MCF 10A (cell line): ENCODE measurements at regions not wholly inside any gene's neighbourhood (a gene's known extent, or its start where the extent isn't known, plus 50 kb on each side); places are given as distances from the start of the nearest gene placed in this dataset.

Experiments used
- BruUV-seq: library from RNA; stranded (reverse); fragments of 400-500 nt; replicated peaks from 2 replicates; lab custom pipeline; 2021; lab: Mats Ljungman, UMichigan
- CTCF ChIA-PET: fragments of 300-600 bp; sonication (Branson Sonifier 250); formaldehyde crosslinking; extraction: SDS; loops from one replicate; lab custom pipeline; 2021; ENCODE audit warnings: antibody characterized with exemption, inconsistent platforms; lab: Yijun Ruan, JAX
- POLR2A ChIA-PET: fragments of 300-600, 350-650 bp; sonication (Branson Sonifier 250); formaldehyde crosslinking; extraction: SDS; loops from one replicate; lab custom pipeline; 2020; ENCODE audit warnings: antibody characterized with exemption, inconsistent platforms; lab: Yijun Ruan, JAX
- DNase-seq: peaks from one replicate; pipeline ENCODE4 v3.0.0-alpha.2; 2018; ENCODE audit not compliant: unreplicated experiment
- H3K27ac Mint-ChIP-seq: one replicate; pipeline ENCODE4 v1.8.0; 2022; ENCODE audit warnings: mild to moderate bottlenecking, low read depth, mixed read lengths; ENCODE audit not compliant: unreplicated experiment
- H3K27me3 Mint-ChIP-seq: one replicate; pipeline ENCODE4 v1.8.0; 2022; ENCODE audit warnings: mixed read lengths; ENCODE audit not compliant: insufficient read depth, unreplicated experiment
- H3K36me3 Mint-ChIP-seq: one replicate; pipeline ENCODE4 v1.8.0; 2022; ENCODE audit warnings: mild to moderate bottlenecking, moderate library complexity, mixed read lengths; ENCODE audit not compliant: insufficient read depth, unreplicated experiment
- H3K4me1 Mint-ChIP-seq: one replicate; pipeline ENCODE4 v1.8.0; 2022; ENCODE audit warnings: mixed read lengths; ENCODE audit not compliant: insufficient read depth, unreplicated experiment
- H3K4me3 Mint-ChIP-seq: one replicate; pipeline ENCODE4 v1.8.0; 2022; ENCODE audit warnings: mild to moderate bottlenecking, moderate library complexity, mixed read lengths; ENCODE audit not compliant: unreplicated experiment
- H3K9me3 Mint-ChIP-seq: one replicate; pipeline ENCODE4 v1.8.0; 2022; ENCODE audit warnings: mixed read lengths; ENCODE audit not compliant: unreplicated experiment
- CTCF ChIP-seq: fragments of 200-600 bp; IDR thresholded peaks from one replicate; pipeline ENCODE4 v1.8.0; 2022; ENCODE audit warnings: antibody characterized with exemption, mild to moderate bottlenecking; ENCODE audit not compliant: unreplicated experiment
- intact Hi-C: fragments of 100-400 bp; cut with micrococcal nuclease; formaldehyde crosslinking; loops from 2 replicates; pipeline ENCODE4 v1.14.1; 2022

GRCh38 chr20:54708229-54708628, 232.8 kb downstream of the DOK5 start:
- ChIA-PET CTCF (no interaction called here), POLR2A (no interaction called here)
- H3K9me3 Mint-ChIP-seq: peaks cover 5% of the 10 kb centered on the region
- H3K27me3 Mint-ChIP-seq: no peaks in the 10 kb centered on the region
- TF ChIP-seq CTCF: no peak
- no TSS peak for BruUV-seq
- no peak overlapping the region for H3K27ac Mint-ChIP-seq
- no peaks in the 10 kb centered on the region for H3K4me1 Mint-ChIP-seq
- no peak overlapping the region for H3K4me3 Mint-ChIP-seq
- no peaks in the 10 kb centered on the region for H3K36me3 Mint-ChIP-seq
- DNase-seq: no peak
- intact Hi-C loops: no loop called here

- Mint-ChIP-seq H3K27me3 (no peaks in the 10 kb centered on the region), H3K4me1 (no peaks in the 10 kb centered on the region), H3K9me3 (peaks cover 7% of the 10 kb centered on the region), H3K27ac (no peak overlapping the region), H3K36me3 (no peaks in the 10 kb centered on the region), H3K4me3 (no peak overlapping the region)
- ChIA-PET POLR2A (no interaction called here), CTCF (no interaction called here)
- intact Hi-C loops: no loop called here
- DNase-seq: no peak
- no peak for TF ChIP-seq CTCF
- no TSS peak for BruUV-seq
These were observed 232.4 kb downstream of the DOK5 start for GRCh38 chr20:54707801-54708200.

GRCh38 chr20:54706581-54706980, 231.2 kb downstream of the DOK5 start:
- DNase-seq: no peak
- peaks cover 7% of the 10 kb centered on the region for H3K9me3 Mint-ChIP-seq
- no peak overlapping the region for H3K4me3 Mint-ChIP-seq
- TF ChIP-seq CTCF: no peak
- no peaks in the 10 kb centered on the region for H3K4me1 Mint-ChIP-seq
- POLR2A ChIA-PET: no interaction called here
- BruUV-seq: no TSS peak
- H3K36me3 Mint-ChIP-seq: no peaks in the 10 kb centered on the region
- no peak overlapping the region for H3K27ac Mint-ChIP-seq
- H3K27me3 Mint-ChIP-seq: no peaks in the 10 kb centered on the region
- intact Hi-C loops: no loop called here
- CTCF ChIA-PET: interaction anchor here (1.1 kb wide), 1 partner anchor 50 kb away, joined by 3 read pairs; no protein-coding TSS in a partner anchor

GRCh38 chr20:54704032-54704635, 228.7 kb downstream of the DOK5 start:
- no peak overlapping the region for H3K4me3 Mint-ChIP-seq
- no peaks in the 10 kb centered on the region for H3K4me1 Mint-ChIP-seq
- BruUV-seq: no TSS peak
- intact Hi-C loops: no loop called here
- H3K27me3 Mint-ChIP-seq: peaks cover 13% of the 10 kb centered on the region
- DNase-seq: no peak
- no peak for TF ChIP-seq CTCF
- CTCF ChIA-PET: interaction anchor here (0.6 kb wide), 2 partner anchors 22 to 504 kb away, joined by 3 to 4 read pairs; no protein-coding TSS in a partner anchor
- POLR2A ChIA-PET: no interaction called here
- H3K27ac Mint-ChIP-seq: no peak overlapping the region
- H3K36me3 Mint-ChIP-seq: no peaks in the 10 kb centered on the region
- peaks cover 7% of the 10 kb centered on the region for H3K9me3 Mint-ChIP-seq
